HG03469 (cell line): ENCODE measurements at regions not wholly inside any gene's neighbourhood (a gene's known extent, or its start where the extent isn't known, plus 50 kb on each side); places are given as distances from the start of the nearest gene placed in this dataset.

ENCODE experiments used
- ATAC-seq: cut with Tn5 transposase; IDR thresholded peaks from one replicate; pipeline ENCODE4 v1.9.1; 2021; ENCODE audit warnings: mild to moderate bottlenecking, moderate library complexity, moderate number of reproducible peaks; ENCODE audit not compliant: unreplicated experiment

- no peak for ATAC-seq
These were observed 181.3 kb upstream of the PHYHIPL start for GRCh38 chr10:58995058-58995596.

GRCh38 chr10:58996063-58996462 is 180.4 kb upstream of the PHYHIPL start:
- ATAC-seq: peak; percentile 39

GRCh38 chr10:58996866-58997265 is 179.6 kb upstream of the PHYHIPL start:
- ATAC-seq: no peak

- ATAC-seq: no peak
These were observed 177.3 kb upstream of the PHYHIPL start for GRCh38 chr10:58998924-58999713.

- no peak for ATAC-seq
These were observed 176.1 kb upstream of the PHYHIPL start for GRCh38 chr10:59000162-59000825.

GRCh38 chr10:59002011-59002410 is 174.4 kb upstream of the PHYHIPL start:
- no peak for ATAC-seq

- ATAC-seq: no peak
These were observed 173.2 kb upstream of the PHYHIPL start for GRCh38 chr10:59003203-59003602.

- no peak for ATAC-seq
These were observed 172.1 kb upstream of the PHYHIPL start for GRCh38 chr10:59004392-59004791.

- no peak for ATAC-seq
These were observed 169.7 kb upstream of the PHYHIPL start for GRCh38 chr10:59006511-59007306.

- ATAC-seq: no peak
These were observed 169.0 kb upstream of the PHYHIPL start for GRCh38 chr10:59007307-59008025.

GRCh38 chr10:59008452-59008851 is 168.0 kb upstream of the PHYHIPL start:
- no peak for ATAC-seq

GRCh38 chr10:59011972-59012632 is 164.3 kb upstream of the PHYHIPL start:
- ATAC-seq: no peak

GRCh38 chr10:59012839-59013238 is 163.6 kb upstream of the PHYHIPL start:
- no peak for ATAC-seq

- no peak for ATAC-seq
These were observed 160.4 kb upstream of the PHYHIPL start for GRCh38 chr10:59016043-59016442.

- no peak for ATAC-seq
These were observed 157.5 kb upstream of the PHYHIPL start for GRCh38 chr10:59018977-59019376.

- ATAC-seq: no peak
These were observed 156.8 kb upstream of the PHYHIPL start for GRCh38 chr10:59019603-59020002.

GRCh38 chr10:59020502-59020901 is 155.9 kb upstream of the PHYHIPL start:
- no peak for ATAC-seq

- no peak for ATAC-seq
These were observed 150.3 kb upstream of the PHYHIPL start for GRCh38 chr10:59025981-59026765.

- no peak for ATAC-seq
These were observed 148.3 kb upstream of the PHYHIPL start for GRCh38 chr10:59027975-59028655.
